Inferior parietal cortex (tissue), 1 donor: ENCODE measurements at regions not wholly inside any gene's neighbourhood (a gene's known extent, or its start where the extent isn't known, plus 50 kb on each side); places are given as distances from the start of the nearest gene placed in this dataset.

Experiments used
- DNase-seq: peaks from one replicate; pipeline ENCODE4 v3.0.0-alpha.2; 2016; ENCODE audit errors: extremely low spot score

DNA sequence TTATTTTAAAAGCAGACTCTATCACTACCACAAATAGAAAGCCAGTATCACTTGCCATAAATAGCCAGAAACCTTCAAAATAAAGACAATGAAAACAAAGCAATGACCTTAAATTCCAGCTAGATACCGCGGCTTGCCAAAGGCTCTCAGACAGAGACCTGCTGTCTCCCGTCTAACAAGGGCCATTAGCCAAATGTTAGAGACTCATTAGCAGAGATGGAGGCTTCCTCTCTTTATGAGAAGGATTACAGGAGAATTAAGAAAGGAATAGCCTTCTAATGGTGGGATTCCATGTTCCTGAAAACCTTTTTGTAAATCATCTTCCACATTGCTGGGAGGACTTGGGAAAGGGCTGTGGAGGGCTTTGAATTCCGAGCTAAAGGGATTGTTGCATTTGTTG is 206.7 kb downstream of the AACS start:
- DNase-seq, result no peak

GRCh38 chr12:125272383-125272933 is 207.2 kb downstream of the AACS start:
- DNase-seq, result no peak

GRCh38 chr12:125276567-125276966 is 211.3 kb downstream of the AACS start:
- no peak for DNase-seq

DNA sequence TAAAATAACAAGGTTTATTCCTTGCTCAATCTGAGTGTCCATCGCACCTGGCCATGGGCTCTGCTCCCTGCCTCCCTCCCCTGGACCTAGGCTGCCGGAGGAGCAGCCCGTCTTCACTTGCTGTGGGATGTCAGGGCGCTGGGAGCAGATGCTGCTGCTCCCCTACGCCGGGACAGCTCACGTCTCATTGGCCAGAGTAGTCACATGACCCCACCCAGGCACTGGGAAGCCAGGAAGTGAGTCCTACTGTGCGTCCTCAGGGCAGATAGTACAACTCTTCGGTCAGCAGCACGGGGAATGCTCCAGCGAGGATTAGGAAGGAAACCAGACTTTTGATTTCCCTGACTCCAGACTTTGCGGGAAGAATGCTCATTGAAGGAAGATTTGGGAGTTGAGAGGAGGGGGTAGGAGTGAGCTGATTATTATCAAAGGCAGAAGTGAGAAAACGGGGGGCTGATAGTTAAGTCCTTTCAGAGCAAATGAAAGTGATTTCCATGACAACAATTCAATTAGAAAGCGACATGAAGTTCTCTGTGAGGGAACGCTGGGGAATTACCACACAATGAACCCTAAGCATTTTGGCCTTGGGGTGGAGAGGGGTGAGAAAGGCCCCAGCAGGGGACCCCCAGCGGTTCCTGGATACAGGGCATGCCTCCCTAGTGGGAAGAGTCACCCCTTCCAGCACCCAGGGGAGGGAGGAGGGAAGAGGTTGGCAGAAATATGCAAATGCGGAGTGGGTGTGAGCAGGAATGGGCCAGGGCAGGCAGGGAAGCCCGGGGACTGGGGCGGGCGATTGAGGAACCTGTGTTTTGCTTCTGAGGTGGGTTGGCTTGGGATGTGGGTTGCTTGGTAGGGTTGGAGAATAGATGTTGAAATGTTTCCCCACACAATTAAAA is 215.5 kb downstream of the AACS start:
- no peak for DNase-seq

DNA sequence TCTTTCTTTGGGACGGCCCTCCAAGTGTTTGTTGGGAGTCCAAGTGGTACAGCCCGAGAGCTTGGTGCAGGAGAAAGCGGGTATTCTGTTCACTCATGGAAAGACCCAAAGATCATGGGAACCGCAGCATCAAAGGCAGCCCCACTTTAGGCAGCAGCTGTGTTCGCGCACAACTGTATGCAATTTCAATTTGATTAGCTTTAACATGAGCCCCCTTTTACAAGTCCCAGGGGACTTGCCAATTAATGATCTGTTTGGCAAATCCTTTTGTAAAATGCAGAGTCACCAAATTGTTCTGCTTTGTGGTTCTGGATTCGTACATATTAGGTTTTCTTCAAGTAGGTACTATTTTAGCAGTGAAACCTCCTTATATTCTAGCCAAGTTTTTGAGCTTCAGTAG is 217.7 kb downstream of the AACS start:
- no peak for DNase-seq

DNA sequence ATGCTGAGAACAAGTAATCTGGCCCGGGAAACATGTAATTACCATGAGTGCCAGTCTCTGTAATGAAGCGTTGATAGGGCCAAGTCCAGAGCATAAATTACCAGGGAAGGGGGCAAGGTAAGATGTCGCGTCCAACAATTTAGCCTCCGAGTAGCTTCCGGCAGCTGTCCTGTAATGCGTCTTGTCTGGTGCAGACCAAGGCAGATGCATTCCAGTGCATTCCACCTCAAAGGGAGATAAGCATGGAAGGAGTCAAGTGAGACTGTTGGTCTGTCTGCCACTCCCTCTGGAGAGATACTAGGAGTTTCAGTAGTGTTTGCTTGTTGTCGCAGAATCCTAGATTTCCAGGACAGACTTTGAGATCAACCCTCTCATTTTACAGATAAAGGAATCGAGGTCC is 218.3 kb downstream of the AACS start:
- DNase-seq, result no peak

DNA sequence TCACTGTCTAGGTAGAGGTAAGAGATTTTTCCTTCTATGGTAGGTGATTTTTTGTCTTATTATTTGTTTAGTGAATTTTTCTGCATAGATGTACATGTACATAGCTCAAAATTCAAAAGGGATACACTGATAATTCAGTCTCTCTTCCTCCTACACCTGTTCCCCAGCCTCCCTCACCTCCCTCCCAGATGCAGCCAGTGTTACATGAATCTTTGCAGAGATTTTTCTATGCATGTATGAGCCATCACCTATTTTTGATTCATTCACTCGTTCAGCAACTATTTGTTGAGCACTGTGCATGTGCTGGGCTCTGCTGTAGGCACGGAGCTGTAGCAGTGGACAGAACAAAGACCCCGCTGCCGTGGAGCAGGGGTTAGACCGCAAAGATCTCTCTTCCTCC is 218.9 kb downstream of the AACS start:
- DNase-seq, result no peak

- no peak for DNase-seq
Measured at GRCh38 chr12:125284945-125285685, 219.9 kb downstream of the AACS start.

DNA sequence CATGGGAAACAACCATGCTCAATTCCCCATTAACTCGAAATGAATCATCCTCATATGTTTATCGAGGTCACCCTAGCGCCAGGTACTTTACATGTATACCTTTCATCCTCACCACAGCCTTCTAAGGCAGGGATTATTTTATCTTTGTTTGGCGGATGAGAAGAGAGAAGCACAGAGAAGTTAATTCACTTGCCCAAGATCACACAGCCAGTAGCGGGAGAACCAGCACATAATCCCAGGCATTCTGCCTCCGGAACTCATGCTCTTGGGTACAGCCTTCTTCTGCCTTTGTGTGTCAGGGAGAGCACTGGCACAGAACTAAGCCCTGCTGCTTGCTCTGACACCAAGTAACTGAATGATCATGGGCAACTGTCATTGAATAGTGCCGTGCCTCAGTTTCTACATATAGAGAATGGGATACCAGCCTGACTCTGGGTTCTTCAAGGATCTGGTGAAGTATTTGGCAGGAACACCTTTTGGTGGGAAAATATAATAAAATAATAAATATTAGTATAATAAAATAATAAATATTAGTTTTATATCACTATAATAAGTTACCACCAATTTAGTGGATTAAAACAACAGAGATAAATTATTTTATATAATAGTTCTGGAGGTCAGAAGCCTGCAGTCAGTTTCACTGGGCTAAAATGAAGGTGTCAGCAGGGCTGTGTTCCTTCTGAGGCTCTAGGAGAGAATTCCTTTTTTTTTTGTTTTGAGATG is 220.9 kb downstream of the AACS start:
- no peak for DNase-seq

GRCh38 chr12:125287155-125287847 is 222.1 kb downstream of the AACS start:
- no peak for DNase-seq

DNA sequence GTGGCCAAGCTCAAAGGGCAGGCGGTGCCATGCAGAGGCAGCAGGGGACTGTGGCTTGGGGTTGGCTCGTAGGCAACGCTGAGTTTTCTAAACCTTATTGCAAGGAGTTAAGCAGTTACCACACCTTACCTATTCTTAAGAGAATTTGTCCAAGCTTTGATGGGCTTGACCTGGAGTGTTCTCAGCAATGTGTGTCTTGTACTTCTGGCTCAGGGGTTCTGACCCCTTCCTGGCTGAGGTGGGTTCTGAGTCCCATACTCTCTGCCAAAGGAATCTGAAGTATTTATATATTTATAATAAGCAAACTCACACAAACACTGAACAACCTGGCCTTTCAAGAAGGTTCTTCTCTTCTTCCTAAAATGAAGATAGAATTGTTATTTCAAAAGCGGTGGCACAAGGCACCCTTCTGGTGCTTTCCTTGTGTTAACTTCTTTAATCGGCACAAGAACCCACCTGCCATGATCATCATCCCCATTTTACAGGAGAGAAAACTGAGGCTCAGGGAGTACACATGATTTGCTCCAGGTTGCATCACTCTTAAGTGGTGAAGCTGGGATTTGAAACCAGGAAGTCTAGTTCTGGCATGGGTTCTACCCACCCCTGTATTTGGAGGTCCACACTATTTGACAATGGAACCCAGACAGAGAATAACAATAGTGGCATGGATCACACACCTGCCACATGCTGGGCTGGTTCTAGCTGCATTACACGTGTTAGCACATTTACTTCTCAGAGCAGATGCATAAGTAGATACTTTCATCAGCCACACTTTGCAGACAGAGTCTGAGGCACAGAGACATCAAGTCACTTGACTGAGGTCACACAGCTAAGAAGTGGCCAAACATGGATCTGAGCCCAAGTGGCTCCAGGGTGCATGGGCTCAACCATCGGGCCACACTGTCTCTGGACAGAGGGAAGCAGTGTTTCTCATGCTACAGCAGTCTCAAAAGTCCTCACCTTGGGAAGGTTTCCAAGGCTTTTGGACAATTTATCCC is 224.0 kb downstream of the AACS start:
- no peak for DNase-seq

- no peak for DNase-seq
Measured at GRCh38 chr12:125289970-125290369, 224.7 kb downstream of the AACS start.

DNA sequence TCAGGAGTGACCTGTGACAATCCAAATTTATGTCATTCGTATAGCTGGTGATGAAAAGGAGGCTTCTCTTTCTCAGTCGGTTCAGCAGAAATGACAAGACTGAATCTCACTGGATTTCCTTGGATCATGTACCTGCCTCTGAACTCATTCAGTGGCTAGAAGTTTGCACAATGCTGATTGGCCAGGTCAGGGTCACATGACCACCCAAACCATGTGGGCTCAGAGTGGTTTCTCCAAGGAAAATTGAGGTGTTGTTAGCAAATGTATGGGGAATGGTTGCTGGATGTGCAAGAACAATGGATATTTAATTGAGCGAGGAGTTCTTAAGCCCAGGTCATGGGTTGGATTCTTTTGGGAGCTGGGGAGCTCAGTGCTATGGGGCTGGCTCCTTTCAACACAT is 227.5 kb downstream of the AACS start:
- DNase-seq, result no peak

DNA sequence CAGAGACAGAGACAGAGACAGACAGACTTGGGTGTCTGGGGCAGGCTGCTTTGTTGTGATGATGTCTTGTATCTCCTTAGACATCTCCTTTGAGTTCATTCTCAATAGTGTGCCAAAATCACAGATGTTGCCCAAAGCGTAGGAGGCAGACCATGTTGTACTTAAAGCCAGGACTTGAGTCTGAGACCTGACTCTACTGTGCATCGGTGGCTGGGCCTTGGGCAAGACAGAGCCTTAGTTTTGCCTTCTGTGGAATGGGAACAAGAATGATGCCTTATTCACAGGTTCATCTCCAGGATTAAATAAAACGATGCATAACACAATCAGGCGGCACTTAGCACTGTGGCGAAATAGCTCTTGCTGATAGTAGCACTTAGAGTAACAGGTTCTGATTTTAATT is 230.3 kb downstream of the AACS start:
- no peak for DNase-seq

DNA sequence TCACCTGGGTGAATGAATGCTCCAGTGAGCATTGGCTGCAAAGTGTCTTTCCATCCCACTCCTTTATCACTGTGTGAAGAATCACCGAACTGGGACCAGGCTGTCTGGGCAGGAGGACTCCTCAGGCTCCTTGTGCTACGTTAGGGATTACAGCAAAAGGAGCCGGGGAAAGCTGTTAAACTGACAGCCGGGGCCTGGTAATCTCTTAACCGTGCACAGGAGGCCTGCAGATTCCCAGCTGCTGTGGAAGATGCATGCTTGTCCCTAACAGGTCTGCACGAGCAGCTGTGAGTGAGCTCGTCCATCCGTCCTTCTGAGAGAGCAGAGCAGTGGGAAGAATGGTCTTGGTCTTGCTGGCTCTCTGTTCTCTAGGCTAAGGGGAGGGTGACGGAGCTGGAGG is 231.5 kb downstream of the AACS start:
- no peak for DNase-seq

GRCh38 chr12:125299840-125300239 is 234.6 kb downstream of the AACS start:
- no peak for DNase-seq

GRCh38 chr12:125300249-125300648 is 235.0 kb downstream of the AACS start:
- no peak for DNase-seq

DNA sequence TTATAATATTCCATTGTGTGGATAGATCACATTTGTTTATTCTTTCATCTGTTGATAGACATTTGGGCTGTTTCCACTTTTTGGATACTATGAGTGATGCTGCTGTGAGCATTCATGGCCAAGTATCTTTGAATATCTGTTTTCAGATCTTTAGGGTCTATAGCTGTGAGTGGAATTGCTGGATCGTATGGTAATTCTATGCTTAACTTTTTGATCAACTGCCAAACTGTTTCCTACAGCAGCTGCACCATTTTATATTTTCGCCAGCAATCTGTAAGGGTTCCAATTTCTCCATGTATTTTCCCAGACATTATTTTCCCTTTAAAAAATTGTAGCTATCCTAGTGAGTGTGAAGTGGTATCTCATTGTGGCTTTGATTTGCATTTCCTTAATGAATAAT is 238.1 kb downstream of the AACS start:
- no peak for DNase-seq

GRCh38 chr12:125304029-125304428 is 238.8 kb downstream of the AACS start:
- no peak for DNase-seq

DNA sequence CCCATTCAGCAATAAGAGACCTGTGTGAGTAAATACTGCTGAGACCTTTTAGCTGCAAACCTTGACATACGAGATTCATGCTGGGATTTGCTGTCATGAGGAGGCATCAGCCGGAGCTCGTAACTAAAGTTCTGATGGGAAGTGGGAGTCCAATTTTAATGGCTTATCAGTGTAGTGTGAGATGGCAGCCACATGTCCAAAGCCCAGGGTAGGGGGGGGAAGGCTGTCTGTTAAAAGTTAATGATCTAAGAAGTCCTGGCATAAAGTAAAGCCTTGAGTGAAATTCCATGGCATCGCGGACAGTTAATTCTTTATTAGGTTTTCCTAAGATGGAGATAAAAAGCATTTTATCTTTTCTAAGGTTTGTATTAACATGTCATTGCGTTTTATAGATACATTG is 240.0 kb downstream of the AACS start:
- no peak for DNase-seq
